Testis (tissue), 2 donors: ENCODE measurements at regions not wholly inside any gene's neighbourhood (a gene's known extent, or its start where the extent isn't known, plus 50 kb on each side); places are given as distances from the start of the nearest gene placed in this dataset.

Source experiments
- DNase-seq: peaks from one replicate; pipeline ENCODE4 v3.0.0-alpha.2; 2019
- H3K27ac ChIP-seq, 2 donors: fragments of 200-600 bp; sonication (generic); one replicate each; pipeline ENCODE4 v1.5.1; 2019
- H3K27me3 ChIP-seq: fragments of 200-600 bp; sonication (generic); one replicate; pipeline ENCODE4 v1.5.1; 2019
- H3K36me3 ChIP-seq: fragments of 200-600 bp; sonication (generic); one replicate; pipeline ENCODE4 v1.5.1; 2017; ENCODE audit warnings: low read depth; ENCODE audit errors: missing control alignments
- H3K4me1 ChIP-seq: fragments of 200-600 bp; sonication (generic); one replicate; pipeline ENCODE4 v1.5.1; 2019
- H3K4me3 ChIP-seq, 2 donors: fragments of 200-600 bp; sonication (generic); one replicate each; pipeline ENCODE4 v1.5.1; 2017 to 2019
- H3K9me3 ChIP-seq: fragments of 200-600 bp; sonication (generic); one replicate; pipeline ENCODE4 v1.5.1; 2017
- POLR2A ChIP-seq: fragments of 450-650 bp; IDR thresholded peaks from one replicate; pipeline ENCODE4 v1.6.1; 2017; ENCODE audit warnings: antibody characterized with exemption, mild to moderate bottlenecking, moderate library complexity
- WGBS, 2 donors: methylation state at CpG; one replicate each; pipeline ENCODE4 v1.1.5; 2018; 5-methylcytosine and 5-hydroxymethylcytosine counted together
- intact Hi-C: fragments of 100-400 bp; cut with DNase I; formaldehyde crosslinking; loops from one replicate; pipeline ENCODE4 v1.15.1; 2023; ENCODE audit warnings: low total_unique reads
- TF ChIP-seq, protein P1 (sequence below), 3 experiments: fragments of 450-650 bp in 2 of 3; fragments of 200-600 bp in 1 of 3; sonication (generic) in 1 of 3; IDR thresholded peaks; one replicate each; pipeline ENCODE4 v1.5.1; 2016 to 2019; ENCODE audit warnings: antibody characterized with exemption in 3 of 3, mild to moderate bottlenecking in 2 of 3, moderate library complexity in 1 of 3

GRCh38 chr3:194220901-194221326 is 85.0 kb downstream of the HES1 start:
- H3K4me1 ChIP-seq: peaks cover 16% of the 10 kb centered on the region
- no peak overlapping the region for H3K4me3 ChIP-seq
- 91 to 97% methylated on average over 8 of the region's 8 CpGs for WGBS, 2 donors
- TF ChIP-seq, protein P1, sequence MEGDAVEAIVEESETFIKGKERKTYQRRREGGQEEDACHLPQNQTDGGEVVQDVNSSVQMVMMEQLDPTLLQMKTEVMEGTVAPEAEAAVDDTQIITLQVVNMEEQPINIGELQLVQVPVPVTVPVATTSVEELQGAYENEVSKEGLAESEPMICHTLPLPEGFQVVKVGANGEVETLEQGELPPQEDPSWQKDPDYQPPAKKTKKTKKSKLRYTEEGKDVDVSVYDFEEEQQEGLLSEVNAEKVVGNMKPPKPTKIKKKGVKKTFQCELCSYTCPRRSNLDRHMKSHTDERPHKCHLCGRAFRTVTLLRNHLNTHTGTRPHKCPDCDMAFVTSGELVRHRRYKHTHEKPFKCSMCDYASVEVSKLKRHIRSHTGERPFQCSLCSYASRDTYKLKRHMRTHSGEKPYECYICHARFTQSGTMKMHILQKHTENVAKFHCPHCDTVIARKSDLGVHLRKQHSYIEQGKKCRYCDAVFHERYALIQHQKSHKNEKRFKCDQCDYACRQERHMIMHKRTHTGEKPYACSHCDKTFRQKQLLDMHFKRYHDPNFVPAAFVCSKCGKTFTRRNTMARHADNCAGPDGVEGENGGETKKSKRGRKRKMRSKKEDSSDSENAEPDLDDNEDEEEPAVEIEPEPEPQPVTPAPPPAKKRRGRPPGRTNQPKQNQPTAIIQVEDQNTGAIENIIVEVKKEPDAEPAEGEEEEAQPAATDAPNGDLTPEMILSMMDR (IDR thresholded peaks at IDR 0.05): no peak
- no peak for TF ChIP-seq POLR2A
- DNase-seq: no peak
- H3K9me3 ChIP-seq: no peaks in the 10 kb centered on the region
- no peak overlapping the region for H3K27ac ChIP-seq
- intact Hi-C loops: no loop called here
- no peaks in the 10 kb centered on the region for H3K36me3 ChIP-seq
- no peaks in the 10 kb centered on the region for H3K27me3 ChIP-seq

- peaks cover 16% of the 10 kb centered on the region for H3K4me1 ChIP-seq
- no peaks in the 10 kb centered on the region for H3K36me3 ChIP-seq
- H3K9me3 ChIP-seq: no peaks in the 10 kb centered on the region
- WGBS, 2 donors: 91 to 95% methylated on average over 4 of the region's 4 CpGs
- no peak for DNase-seq
- no peak overlapping the region for H3K4me3 ChIP-seq
- TF ChIP-seq, protein P1 (IDR thresholded peaks at IDR 0.05): no peak
- no peak for TF ChIP-seq POLR2A
- H3K27ac ChIP-seq: no peak overlapping the region
- H3K27me3 ChIP-seq: no peaks in the 10 kb centered on the region
- intact Hi-C loops: no loop called here
Observed at GRCh38 chr3:194221336-194221735, 85.4 kb downstream of the HES1 start.

GRCh38 chr3:194223951-194224350 is 88.0 kb downstream of the HES1 start:
- no peaks in the 10 kb centered on the region for H3K36me3 ChIP-seq
- no peaks in the 10 kb centered on the region for H3K27me3 ChIP-seq
- TF ChIP-seq POLR2A: no peak
- TF ChIP-seq, protein P1 (IDR thresholded peaks at IDR 0.05): no peak
- H3K9me3 ChIP-seq: no peaks in the 10 kb centered on the region
- no peak overlapping the region for H3K27ac ChIP-seq
- intact Hi-C loops: no loop called here
- peaks cover 16% of the 10 kb centered on the region for H3K4me1 ChIP-seq
- 78 to 91% methylated on average over 4 of the region's 4 CpGs for WGBS, 2 donors
- no peak for DNase-seq
- no peak overlapping the region for H3K4me3 ChIP-seq

- WGBS, 2 donors: 52 to 59% methylated on average over 20 of the region's 20 CpGs
- DNase-seq: no peak
- Histone ChIP-seq H3K4me1 (peaks cover 16% of the 10 kb centered on the region), H3K27ac (no peak overlapping the region), H3K4me3 (no peak overlapping the region), H3K36me3 (no peaks in the 10 kb centered on the region), H3K9me3 (no peaks in the 10 kb centered on the region), H3K27me3 (no peaks in the 10 kb centered on the region)
- TF ChIP-seq, protein P1 (IDR thresholded peaks at IDR 0.05): no peak
- TF ChIP-seq POLR2A: no peak
- intact Hi-C loops: no loop called here
Observed at GRCh38 chr3:194224471-194225417, 88.8 kb downstream of the HES1 start.
